ENCODE measurements at regions not wholly inside any gene's neighbourhood (a gene's known extent, or its start where the extent isn't known, plus 50 kb on each side); places are given as distances from the start of the nearest gene placed in this dataset.

- BruUV-seq (replicated peaks) = no TSS peak
- Histone ChIP-seq H3K4me1 (ENCODE audit: insufficient read depth, low read length, poor library complexity, severe bottlenecking) (peaks cover 3% of the 10 kb centered on the region), H3K4me3 (ENCODE audit: low read depth, low read length, poor library complexity, severe bottlenecking) (no peak overlapping the region), H2AFZ (ENCODE audit: low read length) (no peak overlapping the region), H3K79me2 (ENCODE audit: insufficient read depth, low read depth, low read length) (no peaks in the 10 kb centered on the region), H3K9me2 (ENCODE audit: insufficient read depth, low read length) (no peaks in the 10 kb centered on the region), H3K27ac (ENCODE audit: low read depth, low read length, poor library complexity, severe bottlenecking) (no peak overlapping the region), H3K36me3 (ENCODE audit: insufficient read depth, low read length) (no peaks in the 10 kb centered on the region), H3K4me2 (ENCODE audit: low read length) (no peak overlapping the region), H3K9me3 (ENCODE audit: low read length) (no peaks in the 10 kb centered on the region), H4K20me1 (ENCODE audit: insufficient read depth, low read length) (no peaks in the 10 kb centered on the region)
- ChIA-PET CTCF (ENCODE audit: unreplicated experiment) (no interaction called here), POLR2A (interaction anchor here (0.6 to 1.3 kb wide), 3 partner anchors 11 to 130 kb away, joined by 3 to 5 read pairs (median 3); no protein-coding TSS in a partner anchor)
- no peak for TF ChIP-seq CTCF (conservative IDR thresholded peaks at IDR 0.05; ENCODE audit: low read length)
- no peak for TF ChIP-seq EZH2phosphoT487 (IDR thresholded peaks at IDR 0.05; ENCODE audit: borderline replicate concordance, low read depth, low read length)
- DNase-seq (ENCODE audit: low spot score) = no peak
- intact Hi-C loops (cut with micrococcal nuclease; ENCODE audit: unreplicated experiment) = no loop called here
These were observed 418.1 kb downstream of the MTX2 start for GRCh38 chr2:176687342-176687741.

- Histone ChIP-seq H3K9me3 (ENCODE audit: low read length) (no peaks in the 10 kb centered on the region), H3K27ac (ENCODE audit: low read depth, low read length, poor library complexity, severe bottlenecking) (no peak overlapping the region), H3K9me2 (ENCODE audit: insufficient read depth, low read length) (no peaks in the 10 kb centered on the region), H3K36me3 (ENCODE audit: insufficient read depth, low read length) (no peaks in the 10 kb centered on the region), H3K79me2 (ENCODE audit: insufficient read depth, low read depth, low read length) (no peaks in the 10 kb centered on the region), H3K4me3 (ENCODE audit: low read depth, low read length, poor library complexity, severe bottlenecking) (no peak overlapping the region), H2AFZ (ENCODE audit: low read length) (no peak overlapping the region), H4K20me1 (ENCODE audit: insufficient read depth, low read length) (no peaks in the 10 kb centered on the region), H3K4me2 (ENCODE audit: low read length) (no peak overlapping the region), H3K4me1 (ENCODE audit: insufficient read depth, low read length, poor library complexity, severe bottlenecking) (peaks cover 3% of the 10 kb centered on the region)
- intact Hi-C loops (cut with micrococcal nuclease; ENCODE audit: unreplicated experiment) = no loop called here
- CTCF ChIA-PET (ENCODE audit: unreplicated experiment) = no interaction called here
- POLR2A ChIA-PET = interaction anchor here (1.3 kb wide), 2 partner anchors 12 to 36 kb away, joined by 3 to 5 read pairs; no protein-coding TSS in a partner anchor
- DNase-seq (ENCODE audit: low spot score) = no peak
- BruUV-seq (replicated peaks) = no TSS peak
- TF ChIP-seq CTCF (conservative IDR thresholded peaks at IDR 0.05; ENCODE audit: low read length) = no peak
- TF ChIP-seq EZH2phosphoT487 (IDR thresholded peaks at IDR 0.05; ENCODE audit: borderline replicate concordance, low read depth, low read length) = no peak
These were observed 418.7 kb downstream of the MTX2 start for GRCh38 chr2:176687944-176688343.

- H2AFZ ChIP-seq (ENCODE audit: low read length) = no peak overlapping the region
- DNase-seq (ENCODE audit: low spot score) = no peak
- no peaks in the 10 kb centered on the region for H3K36me3 ChIP-seq (ENCODE audit: insufficient read depth, low read length)
- no peaks in the 10 kb centered on the region for H3K9me3 ChIP-seq (ENCODE audit: low read length)
- intact Hi-C loops (cut with micrococcal nuclease; ENCODE audit: unreplicated experiment) = no loop called here
- no peak overlapping the region for H3K4me2 ChIP-seq (ENCODE audit: low read length)
- ChIA-PET POLR2A (interaction anchor here (0.6 to 1.5 kb wide), 5 partner anchors 11 to 204 kb away, joined by 3 to 7 read pairs (median 3); no protein-coding TSS in a partner anchor), CTCF (ENCODE audit: unreplicated experiment) (no interaction called here)
- peaks cover 3% of the 10 kb centered on the region for H3K4me1 ChIP-seq (ENCODE audit: insufficient read depth, low read length, poor library complexity, severe bottlenecking)
- no peaks in the 10 kb centered on the region for H4K20me1 ChIP-seq (ENCODE audit: insufficient read depth, low read length)
- no peak overlapping the region for H3K27ac ChIP-seq (ENCODE audit: low read depth, low read length, poor library complexity, severe bottlenecking)
- H3K4me3 ChIP-seq (ENCODE audit: low read depth, low read length, poor library complexity, severe bottlenecking) = no peak overlapping the region
- H3K79me2 ChIP-seq (ENCODE audit: insufficient read depth, low read depth, low read length) = no peaks in the 10 kb centered on the region
- no peak for TF ChIP-seq EZH2phosphoT487 (IDR thresholded peaks at IDR 0.05; ENCODE audit: borderline replicate concordance, low read depth, low read length)
- TF ChIP-seq CTCF (conservative IDR thresholded peaks at IDR 0.05; ENCODE audit: low read length) = no peak
- BruUV-seq (replicated peaks) = no TSS peak
- H3K9me2 ChIP-seq (ENCODE audit: insufficient read depth, low read length) = no peaks in the 10 kb centered on the region
These were observed 420.5 kb downstream of the MTX2 start for GRCh38 chr2:176689711-176690110.
